ENCODE measurements at regions not wholly inside any gene's neighbourhood (a gene's known extent, or its start where the extent isn't known, plus 50 kb on each side); places are given as distances from the start of the nearest gene placed in this dataset.
"Not testable (repeated sequence)": the region's sequence is repeated elsewhere in the genome, so short reads cannot be mapped to it uniquely, and the experiment has no call there.

- DNase-seq; H3K27me3 Mint-ChIP-seq; POLR2A ChIA-PET; H3K4me3 Mint-ChIP-seq; H3K36me3 Mint-ChIP-seq (ENCODE audit: low read depth); H3K9me3 Mint-ChIP-seq; CTCF ChIA-PET; H3K4me1 Mint-ChIP-seq; H3K27ac Mint-ChIP-seq: not testable (repeated sequence)
Observed at GRCh38 chr7:25047571-25048443, 67.8 kb upstream of the OSBPL3 start.

- Mint-ChIP-seq H3K36me3 (ENCODE audit: low read depth) (peaks cover 2% of the 10 kb centered on the region), H3K9me3 (peaks cover 13% of the 10 kb centered on the region), H3K27me3 (peaks cover 7% of the 10 kb centered on the region), H3K4me3 (no peak overlapping the region), H3K27ac (no peak overlapping the region), H3K4me1 (no peaks in the 10 kb centered on the region)
- ChIA-PET POLR2A (no interaction called here), CTCF (interaction anchor here (1.4 kb wide), 1 partner anchor 9 kb away, joined by 4 read pairs; no protein-coding TSS in a partner anchor)
- no peak for DNase-seq
Observed at GRCh38 chr7:25037325-25037724, 57.3 kb upstream of the OSBPL3 start.

- Mint-ChIP-seq H3K36me3 (ENCODE audit: low read depth) (peaks cover 3% of the 10 kb centered on the region), H3K4me3 (no peak overlapping the region), H3K27me3 (peaks cover 4% of the 10 kb centered on the region), H3K4me1 (peaks cover 13% of the 10 kb centered on the region), H3K27ac (no peak overlapping the region), H3K9me3 (peaks cover 13% of the 10 kb centered on the region)
- DNase-seq, result no peak
- ChIA-PET POLR2A (no interaction called here), CTCF (no interaction called here)
Observed at GRCh38 chr7:25035274-25035673, 55.3 kb upstream of the OSBPL3 start.

- CTCF ChIA-PET, result interaction anchor here (0.6 to 0.8 kb wide), 2 partner anchors 12 to 24 kb away, joined by 3 read pairs; no protein-coding TSS in a partner anchor
- peaks cover 7% of the 10 kb centered on the region for H3K36me3 Mint-ChIP-seq (ENCODE audit: low read depth)
- POLR2A ChIA-PET, result no interaction called here
- H3K9me3 Mint-ChIP-seq, result peaks cover 14% of the 10 kb centered on the region
- DNase-seq, result no peak
- no peaks in the 10 kb centered on the region for H3K27me3 Mint-ChIP-seq
- peaks cover 23% of the 10 kb centered on the region for H3K4me1 Mint-ChIP-seq
- H3K27ac Mint-ChIP-seq, result no peak overlapping the region
- no peak overlapping the region for H3K4me3 Mint-ChIP-seq
Observed at GRCh38 chr7:25034136-25034535, 54.2 kb upstream of the OSBPL3 start.

DNA sequence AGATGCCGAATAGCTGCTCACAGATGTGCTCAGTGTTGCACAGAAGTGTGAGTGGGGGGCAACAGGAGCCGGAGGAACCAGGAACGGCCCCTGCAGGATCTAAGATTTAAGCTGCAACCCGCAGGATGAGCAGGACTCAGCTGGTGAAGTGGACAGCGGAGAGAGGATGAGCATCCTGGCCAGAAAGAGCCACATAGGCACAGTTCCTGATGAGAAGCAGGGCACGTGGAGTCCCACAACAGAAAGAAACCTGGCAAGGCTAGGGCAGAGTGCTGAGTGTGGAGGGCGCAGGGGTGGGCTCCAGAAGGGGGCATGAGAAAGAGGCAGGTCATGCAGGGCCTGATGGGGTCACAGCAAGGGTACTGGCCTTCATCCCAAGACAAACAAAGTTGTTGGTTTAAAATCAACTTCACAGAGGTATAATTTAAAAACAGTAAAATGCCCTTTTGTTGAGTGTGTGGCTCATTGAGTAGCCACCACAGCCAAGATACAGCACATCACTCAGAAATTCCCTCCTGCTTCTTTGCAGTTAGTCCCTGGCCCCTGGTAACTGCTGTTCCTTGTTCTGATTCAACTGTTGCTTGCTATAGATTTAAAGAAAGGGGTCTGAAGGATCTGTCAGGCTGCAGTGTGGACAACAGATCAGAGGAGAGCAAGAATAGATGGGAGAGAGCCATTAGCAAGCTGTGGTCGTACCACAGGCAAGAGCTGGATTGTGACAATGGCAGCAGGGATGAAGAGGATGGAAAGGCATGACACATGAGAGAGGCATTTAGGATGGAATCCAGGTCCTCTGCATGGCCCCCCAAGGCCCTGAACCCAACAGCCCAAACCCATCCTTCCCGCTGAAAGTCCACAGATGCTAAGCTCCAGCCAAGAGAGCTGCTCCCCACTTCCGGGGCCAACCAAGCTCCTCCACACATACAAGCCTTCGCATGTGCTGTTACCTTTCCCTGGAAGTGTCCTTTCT lies 53.1 kb upstream of the OSBPL3 start:
- ChIA-PET CTCF (interaction anchor here (0.6 to 0.8 kb wide), 2 partner anchors 11 to 23 kb away, joined by 3 read pairs; no protein-coding TSS in a partner anchor), POLR2A (no interaction called here)
- peaks cover 14% of the 10 kb centered on the region for H3K9me3 Mint-ChIP-seq
- H3K4me1 Mint-ChIP-seq, result peaks cover 34% of the 10 kb centered on the region
- peaks cover 7% of the 10 kb centered on the region for H3K36me3 Mint-ChIP-seq (ENCODE audit: low read depth)
- H3K27me3 Mint-ChIP-seq, result no peaks in the 10 kb centered on the region
- H3K27ac Mint-ChIP-seq, result no peak overlapping the region
- no peak for DNase-seq
- no peak overlapping the region for H3K4me3 Mint-ChIP-seq

- no peaks in the 10 kb centered on the region for H3K27me3 Mint-ChIP-seq
- H3K36me3 Mint-ChIP-seq (ENCODE audit: low read depth), result peaks cover 7% of the 10 kb centered on the region
- CTCF ChIA-PET, result no interaction called here
- POLR2A ChIA-PET, result no interaction called here
- no peak for DNase-seq
- no peak overlapping the region for H3K4me3 Mint-ChIP-seq
- no peak overlapping the region for H3K27ac Mint-ChIP-seq
- peaks cover 10% of the 10 kb centered on the region for H3K9me3 Mint-ChIP-seq
- H3K4me1 Mint-ChIP-seq, result peaks cover 41% of the 10 kb centered on the region
Observed at GRCh38 chr7:25031432-25031831, 51.5 kb upstream of the OSBPL3 start.

DNA sequence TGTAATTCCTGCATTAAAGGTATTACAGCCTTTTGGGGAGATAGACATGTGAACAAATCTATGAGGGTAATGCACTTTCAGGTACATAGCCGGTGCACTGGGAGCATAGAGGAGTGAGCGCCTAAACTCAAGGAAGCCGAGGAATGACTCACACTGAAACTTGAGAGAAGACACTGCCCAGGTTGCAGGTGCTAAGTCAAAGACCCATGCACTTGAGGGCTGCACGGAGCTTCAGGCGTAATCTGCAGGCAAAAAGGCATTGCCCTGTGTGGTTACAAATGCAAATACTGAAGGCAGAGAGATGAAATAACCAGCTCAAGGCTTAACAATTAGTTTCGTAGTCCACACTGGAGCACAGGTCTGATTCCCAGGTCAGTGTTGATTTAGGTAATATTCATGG lies 51.0 kb upstream of the OSBPL3 start:
- no peak overlapping the region for H3K4me3 Mint-ChIP-seq
- no peak for DNase-seq
- CTCF ChIA-PET, result interaction anchor here (0.7 to 1.2 kb wide), 3 partner anchors 61 to 69 kb away, joined by 3 to 4 read pairs (median 3); no protein-coding TSS in a partner anchor
- H3K36me3 Mint-ChIP-seq (ENCODE audit: low read depth), result peaks cover 7% of the 10 kb centered on the region
- peaks cover 41% of the 10 kb centered on the region for H3K4me1 Mint-ChIP-seq
- peaks cover 8% of the 10 kb centered on the region for H3K9me3 Mint-ChIP-seq
- POLR2A ChIA-PET, result no interaction called here
- H3K27ac Mint-ChIP-seq, result no peak overlapping the region
- H3K27me3 Mint-ChIP-seq, result no peaks in the 10 kb centered on the region

All from activated CD4-positive, alpha-beta T cell treated with anti-CD3 and anti-CD28 coated beads, Interleukin-2, amount 10 ng/mL, durations not matched to agents 7 days and 5 days (primary cell).